KMS-11 (cell line): ENCODE measurements at regions not wholly inside any gene's neighbourhood (a gene's known extent, or its start where the extent isn't known, plus 50 kb on each side); places are given as distances from the start of the nearest gene placed in this dataset.

Experiments
- H2AFZ ChIP-seq: fragments of 200-600 bp; sonication (generic); 2 replicates; pipeline ENCODE4 v1.6.1; 2016; ENCODE audit warnings: antibody characterized with exemption, mixed run types, low read depth
- H3K27ac ChIP-seq: fragments of 200-600 bp; sonication (generic); 2 replicates; pipeline ENCODE4 v1.6.1; 2016; ENCODE audit warnings: mild to moderate bottlenecking, mixed run types
- H3K27me3 ChIP-seq: fragments of 200-600 bp; sonication (generic); 2 replicates; pipeline ENCODE4 v1.6.1; 2017; ENCODE audit warnings: mild to moderate bottlenecking, low read depth, mixed run types, moderate library complexity; ENCODE audit not compliant: insufficient read depth
- H3K36me3 ChIP-seq: fragments of 200-600 bp; sonication (generic); 2 replicates; pipeline ENCODE4 v1.6.1; 2017; ENCODE audit warnings: mild to moderate bottlenecking, mixed run types; ENCODE audit not compliant: insufficient read depth
- H3K4me1 ChIP-seq: fragments of 200-600 bp; sonication (generic); 2 replicates; pipeline ENCODE4 v1.6.1; 2016; ENCODE audit warnings: mild to moderate bottlenecking, low read depth, mixed run types; ENCODE audit not compliant: poor library complexity, severe bottlenecking
- H3K4me2 ChIP-seq: fragments of 200-600 bp; sonication (generic); 2 replicates; pipeline ENCODE4 v1.7.0; 2016; ENCODE audit warnings: mild to moderate bottlenecking, mixed run types
- H3K4me3 ChIP-seq: fragments of 200-600 bp; sonication (generic); IDR thresholded peaks from 2 replicates; pipeline ENCODE4 v1.6.1; 2017; ENCODE audit warnings: low read depth, low read length, mixed read lengths; ENCODE audit not compliant: insufficient read depth
- H3K79me2 ChIP-seq: fragments of 200-600 bp; sonication (generic); 2 replicates; pipeline ENCODE4 v1.6.1; 2016; ENCODE audit warnings: low read depth, mixed run types; ENCODE audit not compliant: insufficient read depth
- H3K9ac ChIP-seq: fragments of 200-600 bp; sonication (generic); 2 replicates; pipeline ENCODE4 v1.6.1; 2016; ENCODE audit warnings: mild to moderate bottlenecking, mixed run types
- H4K20me1 ChIP-seq: fragments of 200-600 bp; sonication (generic); 2 replicates; pipeline ENCODE4 v1.6.1; 2016; ENCODE audit warnings: mild to moderate bottlenecking, mixed run types; ENCODE audit not compliant: insufficient read depth
- TF ChIP-seq, protein P1 (sequence below): fragments of 200-600 bp; sonication (generic); conservative IDR thresholded peaks from 2 replicates; pipeline ENCODE4 v1.6.1; 2017; ENCODE audit warnings: low read depth, mild to moderate bottlenecking, antibody characterized with exemption, low read length, moderate library complexity, mixed read lengths

DNA sequence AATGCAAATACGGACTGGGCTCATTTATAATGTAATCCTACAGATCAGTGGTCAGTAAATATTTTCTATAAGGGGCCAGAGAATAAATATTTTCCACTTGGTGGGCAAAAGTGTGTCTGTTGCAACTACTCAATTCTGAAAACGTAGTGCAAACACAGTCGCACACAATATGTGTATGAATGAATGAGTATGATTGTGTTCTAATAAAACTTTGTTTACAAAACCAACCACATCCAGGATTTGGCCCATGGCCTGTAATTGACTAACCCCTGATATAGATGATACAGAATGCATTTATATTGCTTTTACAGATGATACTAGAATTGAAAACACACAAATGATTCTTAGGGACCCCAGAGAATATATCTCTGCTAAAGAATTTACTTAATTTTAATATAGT lies 197.6 kb downstream of the ASB9 start:
- no peaks in the 10 kb centered on the region for H3K36me3 ChIP-seq
- no peaks in the 10 kb centered on the region for H3K4me1 ChIP-seq
- no peak overlapping the region for H3K4me2 ChIP-seq
- H3K9ac ChIP-seq, result no peak overlapping the region
- TF ChIP-seq, protein P1, sequence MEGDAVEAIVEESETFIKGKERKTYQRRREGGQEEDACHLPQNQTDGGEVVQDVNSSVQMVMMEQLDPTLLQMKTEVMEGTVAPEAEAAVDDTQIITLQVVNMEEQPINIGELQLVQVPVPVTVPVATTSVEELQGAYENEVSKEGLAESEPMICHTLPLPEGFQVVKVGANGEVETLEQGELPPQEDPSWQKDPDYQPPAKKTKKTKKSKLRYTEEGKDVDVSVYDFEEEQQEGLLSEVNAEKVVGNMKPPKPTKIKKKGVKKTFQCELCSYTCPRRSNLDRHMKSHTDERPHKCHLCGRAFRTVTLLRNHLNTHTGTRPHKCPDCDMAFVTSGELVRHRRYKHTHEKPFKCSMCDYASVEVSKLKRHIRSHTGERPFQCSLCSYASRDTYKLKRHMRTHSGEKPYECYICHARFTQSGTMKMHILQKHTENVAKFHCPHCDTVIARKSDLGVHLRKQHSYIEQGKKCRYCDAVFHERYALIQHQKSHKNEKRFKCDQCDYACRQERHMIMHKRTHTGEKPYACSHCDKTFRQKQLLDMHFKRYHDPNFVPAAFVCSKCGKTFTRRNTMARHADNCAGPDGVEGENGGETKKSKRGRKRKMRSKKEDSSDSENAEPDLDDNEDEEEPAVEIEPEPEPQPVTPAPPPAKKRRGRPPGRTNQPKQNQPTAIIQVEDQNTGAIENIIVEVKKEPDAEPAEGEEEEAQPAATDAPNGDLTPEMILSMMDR, result no peak
- no peaks in the 10 kb centered on the region for H3K27me3 ChIP-seq
- H2AFZ ChIP-seq, result no peak overlapping the region
- H3K79me2 ChIP-seq, result no peaks in the 10 kb centered on the region
- H3K27ac ChIP-seq, result no peak overlapping the region
- H4K20me1 ChIP-seq, result no peaks in the 10 kb centered on the region
- no peak overlapping the region for H3K4me3 ChIP-seq

DNA sequence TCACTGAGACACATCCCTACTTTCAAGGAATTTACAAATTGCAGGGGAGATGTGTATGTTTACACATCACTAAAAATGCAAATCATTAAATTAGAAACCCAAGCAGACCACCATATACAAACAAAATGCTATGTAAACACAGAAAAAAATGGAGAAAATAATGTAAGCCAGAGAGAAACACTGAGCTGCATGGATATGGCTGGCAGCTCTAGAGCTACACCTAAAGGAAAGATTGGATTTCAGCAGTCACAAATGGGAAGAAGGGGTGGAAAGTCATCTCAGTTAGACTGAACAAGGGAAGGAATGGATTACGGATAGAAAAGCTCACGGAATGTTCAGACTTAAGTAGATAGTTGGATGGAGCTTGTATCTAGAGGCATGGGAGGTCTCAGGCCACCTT lies 186.3 kb downstream of the MOSPD2 start:
- H3K27me3 ChIP-seq, result no peaks in the 10 kb centered on the region
- no peaks in the 10 kb centered on the region for H3K4me1 ChIP-seq
- no peaks in the 10 kb centered on the region for H4K20me1 ChIP-seq
- no peaks in the 10 kb centered on the region for H3K36me3 ChIP-seq
- H3K4me2 ChIP-seq, result no peak overlapping the region
- TF ChIP-seq, protein P1, result no peak
- H3K27ac ChIP-seq, result no peak overlapping the region
- H3K9ac ChIP-seq, result no peak overlapping the region
- no peaks in the 10 kb centered on the region for H3K79me2 ChIP-seq
- H3K4me3 ChIP-seq, result no peak overlapping the region
- H2AFZ ChIP-seq, result no peak overlapping the region

DNA sequence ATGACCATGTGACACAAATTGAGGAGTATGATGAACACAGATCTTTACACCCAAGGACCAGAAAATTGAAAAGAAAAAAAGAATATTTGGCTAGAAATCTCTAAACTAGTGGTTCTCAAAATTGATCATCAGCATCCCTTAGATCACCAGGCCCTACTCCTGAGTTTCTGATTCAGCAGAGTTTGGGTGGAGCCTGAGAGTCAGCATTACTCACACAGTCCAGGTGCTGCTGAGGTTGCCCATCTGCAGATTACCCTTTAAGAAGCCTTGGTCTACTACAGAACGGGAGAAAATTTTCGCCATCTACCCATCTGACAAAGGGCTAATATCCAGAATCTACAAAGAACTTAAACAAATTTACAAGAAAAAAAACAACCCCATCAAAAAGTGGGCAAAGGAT lies 182.8 kb downstream of the MOSPD2 start:
- TF ChIP-seq, protein P1, result no peak
- H3K27ac ChIP-seq, result no peak overlapping the region
- H3K4me1 ChIP-seq, result no peaks in the 10 kb centered on the region
- H3K27me3 ChIP-seq, result no peaks in the 10 kb centered on the region
- no peak overlapping the region for H2AFZ ChIP-seq
- no peaks in the 10 kb centered on the region for H3K36me3 ChIP-seq
- H3K79me2 ChIP-seq, result no peaks in the 10 kb centered on the region
- no peaks in the 10 kb centered on the region for H4K20me1 ChIP-seq
- H3K4me3 ChIP-seq, result no peak overlapping the region
- H3K9ac ChIP-seq, result no peak overlapping the region
- H3K4me2 ChIP-seq, result no peak overlapping the region

DNA sequence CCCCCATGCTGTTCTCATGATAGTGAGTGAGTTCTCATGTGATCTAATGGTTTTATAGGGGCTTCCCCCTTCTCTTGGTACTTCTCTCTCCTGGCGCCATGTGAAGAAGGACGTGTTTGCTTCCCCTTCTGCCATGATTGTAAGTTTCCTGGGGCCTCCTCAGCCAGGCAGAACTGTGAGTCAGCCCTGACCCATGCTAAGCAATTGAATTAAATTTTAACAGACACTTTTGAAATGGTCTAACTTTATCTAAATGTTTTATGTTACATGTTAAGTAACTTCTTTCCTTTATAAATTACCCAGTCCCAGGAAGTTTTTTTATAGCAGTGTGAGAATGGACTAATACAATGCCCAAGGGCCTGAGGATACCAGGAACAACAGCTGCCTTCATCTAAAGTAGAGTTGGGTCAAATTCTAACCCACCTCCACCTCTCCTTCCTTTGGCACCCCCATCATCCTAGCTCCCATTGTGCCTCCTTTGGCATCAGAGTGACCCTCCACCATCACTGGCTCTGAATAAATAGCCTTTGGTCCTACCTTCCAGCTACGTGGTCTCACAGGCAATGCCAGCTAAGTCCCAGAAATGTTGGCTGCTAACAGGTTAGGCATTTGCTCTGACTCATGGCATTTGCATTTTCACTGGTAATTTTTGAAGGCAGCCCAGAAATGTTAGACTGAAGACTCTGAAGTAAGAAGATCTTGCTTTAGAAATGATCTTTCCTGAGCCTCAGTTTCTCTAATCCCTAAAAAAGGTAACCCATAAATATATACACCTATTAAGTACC lies 182.1 kb downstream of the MOSPD2 start:
- Histone ChIP-seq H4K20me1 (no peaks in the 10 kb centered on the region), H3K36me3 (no peaks in the 10 kb centered on the region), H3K4me1 (no peaks in the 10 kb centered on the region), H3K27me3 (no peaks in the 10 kb centered on the region), H2AFZ (no peak overlapping the region), H3K9ac (no peak overlapping the region), H3K27ac (no peak overlapping the region), H3K4me3 (no peak overlapping the region), H3K79me2 (no peaks in the 10 kb centered on the region), H3K4me2 (no peak overlapping the region)
- TF ChIP-seq, protein P1, result no peak
